HL-60 (cell line): ENCODE measurements at regions not wholly inside any gene's neighbourhood (a gene's known extent, or its start where the extent isn't known, plus 50 kb on each side); places are given as distances from the start of the nearest gene placed in this dataset.

ENCODE experiments used
- DNase-seq, 2 experiments: peaks; one replicate each; pipeline ENCODE4 v3.0.0-alpha.2; 2010 to 2020; ENCODE audit warnings: low read depth in 1 of 2, low spot score in 1 of 2
- H3K27ac ChIP-seq: fragments of 250-450 bp; sonication (Bioruptor Pico); replicated peaks from 2 replicates; pipeline ENCODE4 v1.5.1; 2020; ENCODE audit warnings: mild to moderate bottlenecking, moderate library complexity
- H3K27me3 ChIP-seq: fragments of 250-450 bp; sonication (Bioruptor Pico); 2 replicates; pipeline ENCODE4 v1.5.1; 2021; ENCODE audit warnings: mild to moderate bottlenecking, moderate library complexity; ENCODE audit not compliant: insufficient read depth, poor library complexity, severe bottlenecking
- H3K4me3 ChIP-seq: replicated peaks from 2 replicates; pipeline ENCODE4 v1.5.1; 2011; ENCODE audit warnings: mild to moderate bottlenecking, control low read depth, low read length; ENCODE audit not compliant: insufficient read depth
- GABPA ChIP-seq: IDR thresholded peaks from 2 replicates; pipeline ENCODE4 v1.6.1; 2012; ENCODE audit warnings: low read depth
- POLR2AphosphoS5 ChIP-seq: IDR thresholded peaks from 2 replicates; pipeline ENCODE4 v1.6.1; 2012; ENCODE audit warnings: low read depth
- REST ChIP-seq: IDR thresholded peaks from 2 replicates; pipeline ENCODE4 v1.6.1; 2012; ENCODE audit warnings: low read depth; ENCODE audit not compliant: insufficient replicate concordance
- SPI1 ChIP-seq: IDR thresholded peaks from 2 replicates; pipeline ENCODE4 v1.6.1; 2012; ENCODE audit warnings: low read depth, mild to moderate bottlenecking, borderline replicate concordance
- TF ChIP-seq, protein P1 (sequence below): IDR thresholded peaks from one replicate; pipeline ENCODE4 v1.5.1; 2011; ENCODE audit warnings: low read length, control low read depth, inconsistent platforms; ENCODE audit not compliant: insufficient read depth

- no peak overlapping the region for H3K4me3 ChIP-seq
- DNase-seq = no peak
- TF ChIP-seq GABPA (no peak), SPI1 (no peak), REST (no peak), POLR2AphosphoS5 (no peak)
- TF ChIP-seq, protein P1, sequence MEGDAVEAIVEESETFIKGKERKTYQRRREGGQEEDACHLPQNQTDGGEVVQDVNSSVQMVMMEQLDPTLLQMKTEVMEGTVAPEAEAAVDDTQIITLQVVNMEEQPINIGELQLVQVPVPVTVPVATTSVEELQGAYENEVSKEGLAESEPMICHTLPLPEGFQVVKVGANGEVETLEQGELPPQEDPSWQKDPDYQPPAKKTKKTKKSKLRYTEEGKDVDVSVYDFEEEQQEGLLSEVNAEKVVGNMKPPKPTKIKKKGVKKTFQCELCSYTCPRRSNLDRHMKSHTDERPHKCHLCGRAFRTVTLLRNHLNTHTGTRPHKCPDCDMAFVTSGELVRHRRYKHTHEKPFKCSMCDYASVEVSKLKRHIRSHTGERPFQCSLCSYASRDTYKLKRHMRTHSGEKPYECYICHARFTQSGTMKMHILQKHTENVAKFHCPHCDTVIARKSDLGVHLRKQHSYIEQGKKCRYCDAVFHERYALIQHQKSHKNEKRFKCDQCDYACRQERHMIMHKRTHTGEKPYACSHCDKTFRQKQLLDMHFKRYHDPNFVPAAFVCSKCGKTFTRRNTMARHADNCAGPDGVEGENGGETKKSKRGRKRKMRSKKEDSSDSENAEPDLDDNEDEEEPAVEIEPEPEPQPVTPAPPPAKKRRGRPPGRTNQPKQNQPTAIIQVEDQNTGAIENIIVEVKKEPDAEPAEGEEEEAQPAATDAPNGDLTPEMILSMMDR = no peak
- no peaks in the 10 kb centered on the region for H3K27me3 ChIP-seq
- no peak overlapping the region for H3K27ac ChIP-seq
These were observed 391.0 kb upstream of the EEF2KMT start for GRCh38 chr16:5488581-5488980.

- H3K4me3 ChIP-seq = no peak overlapping the region
- no peak for DNase-seq
- H3K27me3 ChIP-seq = no peaks in the 10 kb centered on the region
- H3K27ac ChIP-seq = no peak overlapping the region
- TF ChIP-seq SPI1 (no peak), REST (no peak)
- TF ChIP-seq, protein P1 = no peak
These were observed 390.1 kb upstream of the EEF2KMT start for GRCh38 chr16:5487728-5488127.

DNA sequence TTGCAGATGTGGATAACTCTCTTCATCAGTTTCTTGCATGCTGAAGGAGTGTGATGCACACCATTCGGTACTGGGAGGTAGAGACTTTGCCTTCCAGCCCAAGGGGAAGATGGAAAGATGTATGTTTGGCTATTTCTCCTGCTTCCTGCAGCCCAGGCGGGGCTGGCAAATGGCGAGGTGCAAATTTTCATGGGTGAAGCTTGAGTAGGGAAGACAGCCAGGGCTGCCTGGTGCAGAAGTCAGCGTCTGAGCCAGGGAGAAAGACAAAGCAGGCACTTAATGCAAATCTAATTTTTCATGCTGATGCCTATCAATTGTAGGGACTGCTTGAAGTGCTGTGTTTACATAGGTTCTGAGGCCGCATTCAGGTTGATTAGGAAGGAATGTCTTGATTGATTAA, 384.7 kb upstream of the EEF2KMT start:
- Histone ChIP-seq H3K27ac (no peak overlapping the region), H3K27me3 (no peaks in the 10 kb centered on the region), H3K4me3 (no peak overlapping the region)
- DNase-seq = no peak
- TF ChIP-seq REST (no peak), GABPA (no peak), POLR2AphosphoS5 (no peak), SPI1 (no peak)
- TF ChIP-seq, protein P1 = no peak
